CD8-positive, alpha-beta memory T cell (primary cell): ENCODE measurements at regions not wholly inside any gene's neighbourhood (a gene's known extent, or its start where the extent isn't known, plus 50 kb on each side); places are given as distances from the start of the nearest gene placed in this dataset.

Source experiments
- CTCF ChIA-PET: fragments of 350-600 bp; sonication (Branson Sonifier 250); formaldehyde crosslinking; loops from one replicate; lab custom pipeline; 2021; ENCODE audit warnings: antibody characterized with exemption; lab: Charles Lee
- POLR2A ChIA-PET: fragments of 350-600 bp; sonication (Branson Sonifier 250); formaldehyde crosslinking; loops from one replicate; lab custom pipeline; 2021; ENCODE audit warnings: antibody characterized with exemption; lab: Charles Lee
- DNase-seq, 5 donors: peaks; one replicate each; pipeline versions ENCODE4 v3.0.0 to v3.0.0-alpha.2; 2020 to 2022; ENCODE audit warnings: mixed read lengths in 1 of 5
- H3K27ac ChIP-seq: one replicate; pipeline ENCODE4 v1.7.0; 2013; ENCODE audit warnings: low read depth, mild to moderate bottlenecking, low read length, moderate library complexity
- H3K27me3 ChIP-seq: 2 replicates; pipeline ENCODE4 v1.7.0; 2013; ENCODE audit warnings: low read length, mild to moderate bottlenecking; ENCODE audit not compliant: insufficient read depth, poor library complexity, severe bottlenecking
- H3K36me3 ChIP-seq: 2 replicates; pipeline ENCODE4 v1.7.0; 2013; ENCODE audit warnings: mild to moderate bottlenecking, low read length, moderate library complexity; ENCODE audit not compliant: insufficient read depth
- H3K4me1 ChIP-seq: 2 replicates; pipeline ENCODE4 v1.7.0; 2013; ENCODE audit warnings: mild to moderate bottlenecking, low read length, moderate library complexity; ENCODE audit not compliant: insufficient read depth
- H3K4me3 ChIP-seq: 2 replicates; pipeline ENCODE4 v1.7.0; 2013; ENCODE audit warnings: mild to moderate bottlenecking, low read length
- H3K9me3 ChIP-seq: 2 replicates; pipeline ENCODE4 v1.7.0; 2013; ENCODE audit warnings: mild to moderate bottlenecking, low read length
- H3K27ac Mint-ChIP-seq, 8 donors: one replicate each; pipeline ENCODE4 v1.8.0; 2020 to 2021; ENCODE audit warnings: mixed read lengths in 8 of 8, mild to moderate bottlenecking in 6 of 8, inconsistent platforms in 3 of 8, moderate library complexity in 3 of 8
- H3K27me3 Mint-ChIP-seq, 2 donors: one replicate each; pipeline ENCODE4 v1.8.0; 2020 to 2021; ENCODE audit warnings: mixed read lengths in 2 of 2, mild to moderate bottlenecking in 1 of 2, moderate library complexity in 1 of 2
- H3K36me3 Mint-ChIP-seq, 3 donors: one replicate each; pipeline ENCODE4 v1.8.0; 2020 to 2021; ENCODE audit warnings: mixed read lengths in 3 of 3, inconsistent platforms in 1 of 3, mild to moderate bottlenecking in 1 of 3
- H3K4me1 Mint-ChIP-seq, 3 donors: one replicate each; pipeline ENCODE4 v1.8.0; 2020 to 2021; ENCODE audit warnings: mixed read lengths in 3 of 3, inconsistent platforms in 1 of 3, mild to moderate bottlenecking in 1 of 3
- H3K4me3 Mint-ChIP-seq, 7 donors: one replicate each; pipeline ENCODE4 v1.8.0; 2020 to 2021; ENCODE audit warnings: mixed read lengths in 7 of 7, mild to moderate bottlenecking in 6 of 7, moderate library complexity in 4 of 7, inconsistent platforms in 2 of 7
- H3K9me3 Mint-ChIP-seq, 5 donors: one replicate each; pipeline ENCODE4 v1.8.0; 2020 to 2022; ENCODE audit warnings: mixed read lengths in 5 of 5, mild to moderate bottlenecking in 3 of 5, moderate library complexity in 2 of 5, inconsistent platforms in 1 of 5

- Histone ChIP-seq H3K36me3 (no peaks in the 10 kb centered on the region), H3K27ac (no peak overlapping the region), H3K27me3 (no peaks in the 10 kb centered on the region), H3K4me1 (peaks cover 5% of the 10 kb centered on the region), H3K4me3 (no peak overlapping the region), H3K9me3 (no peaks in the 10 kb centered on the region)
- Mint-ChIP-seq H3K36me3 (no peaks in the 10 kb centered on the region), H3K9me3 (no peaks in the 10 kb centered on the region), H3K27me3 (peaks cover 3 to 10% of the 10 kb centered on the region in 2 donors), H3K4me3 (no peak overlapping the region), H3K4me1 (peaks cover 0 to 4% (median 3%) of the 10 kb centered on the region in 3 donors), H3K27ac (no peak overlapping the region)
- ChIA-PET CTCF (interaction anchor here (1.4 kb wide), 1 partner anchor 203 kb away, joined by 3 read pairs; no protein-coding TSS in a partner anchor), POLR2A (no interaction called here)
- no peak for DNase-seq
Observed at GRCh38 chr1:39154553-39155421, 49.7 kb upstream of the MACF1 start.
